ENCODE measurements at regions not wholly inside any gene's neighbourhood (a gene's known extent, or its start where the extent isn't known, plus 50 kb on each side); places are given as distances from the start of the nearest gene placed in this dataset.

GRCh38 chr21:28635541-28635940 is 357.1 kb downstream of the LTN1 start:
- TF ChIP-seq EZH2 (IDR thresholded peaks at IDR 0.05; ENCODE audit: borderline replicate concordance) (no peak), EZH2phosphoT487 (IDR thresholded peaks at IDR 0.05; ENCODE audit: low read depth, severe bottlenecking, unreplicated experiment) (no peak)
